Endothelial cell (in vitro differentiated cells): ENCODE measurements at regions not wholly inside any gene's neighbourhood (a gene's known extent, or its start where the extent isn't known, plus 50 kb on each side); places are given as distances from the start of the nearest gene placed in this dataset.

Experiments
- DNase-seq: peaks from one replicate; pipeline ENCODE4 v3.0.0; 2021; ENCODE audit warnings: low spot score
- H3K27ac Mint-ChIP-seq: one replicate; pipeline ENCODE4 v1.8.0; 2021; ENCODE audit warnings: mixed read lengths, inconsistent platforms; ENCODE audit not compliant: unreplicated experiment
- H3K27me3 Mint-ChIP-seq: one replicate; pipeline ENCODE4 v1.8.0; 2021; ENCODE audit warnings: mild to moderate bottlenecking, moderate library complexity, mixed read lengths, inconsistent platforms; ENCODE audit not compliant: unreplicated experiment
- H3K36me3 Mint-ChIP-seq: one replicate; pipeline ENCODE4 v1.8.0; 2021; ENCODE audit warnings: mild to moderate bottlenecking, low read depth, mixed read lengths, inconsistent platforms; ENCODE audit not compliant: unreplicated experiment
- H3K4me1 Mint-ChIP-seq: one replicate; pipeline ENCODE4 v1.8.0; 2021; ENCODE audit warnings: mild to moderate bottlenecking, mixed read lengths, inconsistent platforms; ENCODE audit not compliant: unreplicated experiment
- H3K4me3 Mint-ChIP-seq: one replicate; pipeline ENCODE4 v1.8.0; 2021; ENCODE audit warnings: mild to moderate bottlenecking, mixed read lengths, inconsistent platforms; ENCODE audit not compliant: unreplicated experiment
- H3K9me3 Mint-ChIP-seq: one replicate; pipeline ENCODE4 v1.8.0; 2021; ENCODE audit warnings: mixed read lengths, inconsistent platforms; ENCODE audit not compliant: unreplicated experiment
- CTCF ChIP-seq: fragments of 200-600 bp; sonication (generic); IDR thresholded peaks from one replicate; pipeline ENCODE4 v1.5.0; 2021; ENCODE audit warnings: antibody characterized with exemption; ENCODE audit not compliant: unreplicated experiment

- H3K4me3 Mint-ChIP-seq, result no peak overlapping the region
- no peaks in the 10 kb centered on the region for H3K36me3 Mint-ChIP-seq
- DNase-seq, result no peak
- H3K4me1 Mint-ChIP-seq, result no peaks in the 10 kb centered on the region
- H3K27ac Mint-ChIP-seq, result no peak overlapping the region
- H3K27me3 Mint-ChIP-seq, result no peaks in the 10 kb centered on the region
- H3K9me3 Mint-ChIP-seq, result peaks cover 39% of the 10 kb centered on the region
- no peak for TF ChIP-seq CTCF
Measured at GRCh38 chr16:7115898-7116297, 216.7 kb upstream of the RBFOX1 start.

GRCh38 chr16:7113949-7114348, 218.7 kb upstream of the RBFOX1 start:
- TF ChIP-seq CTCF, result no peak
- DNase-seq, result no peak
- H3K9me3 Mint-ChIP-seq, result peaks cover 44% of the 10 kb centered on the region

GRCh38 chr16:7113395-7113794, 219.2 kb upstream of the RBFOX1 start:
- H3K27ac Mint-ChIP-seq, result no peak overlapping the region
- TF ChIP-seq CTCF, result no peak
- no peaks in the 10 kb centered on the region for H3K4me1 Mint-ChIP-seq
- no peak for DNase-seq
- H3K9me3 Mint-ChIP-seq, result peaks cover 45% of the 10 kb centered on the region
- H3K4me3 Mint-ChIP-seq, result no peak overlapping the region
- peaks cover 2% of the 10 kb centered on the region for H3K27me3 Mint-ChIP-seq
- H3K36me3 Mint-ChIP-seq, result no peaks in the 10 kb centered on the region

More at GRCh38 chr16:7113949-7114348, 218.7 kb upstream of the RBFOX1 start:
- Mint-ChIP-seq H3K27ac (no peak overlapping the region), H3K4me1 (no peaks in the 10 kb centered on the region), H3K36me3 (no peaks in the 10 kb centered on the region), H3K27me3 (peaks cover 2% of the 10 kb centered on the region), H3K4me3 (no peak overlapping the region)

GRCh38 chr16:7111265-7111664, 221.4 kb upstream of the RBFOX1 start:
- H3K27me3 Mint-ChIP-seq, result peaks cover 2% of the 10 kb centered on the region
- no peaks in the 10 kb centered on the region for H3K4me1 Mint-ChIP-seq
- no peaks in the 10 kb centered on the region for H3K36me3 Mint-ChIP-seq
- no peak overlapping the region for H3K27ac Mint-ChIP-seq
- H3K9me3 Mint-ChIP-seq, result peaks cover 39% of the 10 kb centered on the region
- no peak for TF ChIP-seq CTCF
- H3K4me3 Mint-ChIP-seq, result no peak overlapping the region
- no peak for DNase-seq

GRCh38 chr16:7107436-7107835, 225.2 kb upstream of the RBFOX1 start:
- H3K36me3 Mint-ChIP-seq, result no peaks in the 10 kb centered on the region
- peaks cover 2% of the 10 kb centered on the region for H3K27me3 Mint-ChIP-seq
- no peak overlapping the region for H3K27ac Mint-ChIP-seq
- H3K9me3 Mint-ChIP-seq, result peaks cover 32% of the 10 kb centered on the region
- H3K4me1 Mint-ChIP-seq, result no peaks in the 10 kb centered on the region
- TF ChIP-seq CTCF, result no peak
- DNase-seq, result no peak
- no peak overlapping the region for H3K4me3 Mint-ChIP-seq
